Endothelial cell of umbilical vein (primary cell): ENCODE measurements at regions not wholly inside any gene's neighbourhood (a gene's known extent, or its start where the extent isn't known, plus 50 kb on each side); places are given as distances from the start of the nearest gene placed in this dataset.

Experiments used
- BruUV-seq: library from RNA; stranded (reverse); fragments of 400-500 nt; replicated peaks from 2 replicates; lab custom pipeline; 2021; lab: Mats Ljungman, UMichigan
- CTCF ChIA-PET: fragments of 300-600, 350-600 bp; sonication (Branson Sonifier 250); formaldehyde crosslinking; loops from one replicate; lab custom pipeline; 2021; ENCODE audit warnings: antibody characterized with exemption, inconsistent platforms; lab: Charles Lee
- POLR2A ChIA-PET: fragments of 300-600, 350-600 bp; sonication (Branson Sonifier 250); formaldehyde crosslinking; loops from one replicate; lab custom pipeline; 2021; ENCODE audit warnings: antibody characterized with exemption, inconsistent platforms; lab: Charles Lee
- DNase-seq: peaks from one replicate; pipeline ENCODE4 v3.0.0-alpha.2; 2011; ENCODE audit warnings: low read depth, low spot score
- FAIRE-seq: peaks from 2 replicates; lab custom pipeline; 2011; peaks lifted over from hg19 to GRCh38; lab: Jason Lieb, UNC
- H2AFZ ChIP-seq: 2 replicates; pipeline ENCODE4 v1.6.0; 2012; ENCODE audit warnings: low read depth, low read length, control low read depth, inconsistent platforms
- H3K27ac ChIP-seq: 2 replicates; pipeline ENCODE4 v1.5.1; 2011; ENCODE audit warnings: low read depth, mild to moderate bottlenecking, control low read depth, low read length, moderate library complexity; ENCODE audit not compliant: insufficient read depth
- H3K27me3 ChIP-seq, 2 experiments: 2 replicates each; pipeline versions ENCODE4 v1.6.0 to v1.6.1; 2011; ENCODE audit warnings: low read length in 2 of 2, mixed read lengths in 1 of 2; ENCODE audit not compliant: control insufficient read depth in 2 of 2, insufficient read depth in 2 of 2
- H3K36me3 ChIP-seq, 2 experiments: 2 replicates in 1 of 2; 3 replicates in 1 of 2; pipeline ENCODE4 v1.5.1; 2011; ENCODE audit warnings: low read length in 2 of 2, mild to moderate bottlenecking in 1 of 2, moderate library complexity in 1 of 2; ENCODE audit not compliant: control insufficient read depth in 2 of 2, insufficient read depth in 2 of 2; ENCODE audit errors: extremely low read depth in 1 of 2
- H3K4me1 ChIP-seq: 3 replicates; pipeline ENCODE4 v1.5.1; 2011; ENCODE audit warnings: mild to moderate bottlenecking, low read length; ENCODE audit not compliant: control insufficient read depth, insufficient read depth; ENCODE audit errors: extremely low read depth
- H3K4me2 ChIP-seq: 2 replicates; pipeline ENCODE4 v1.6.1; 2011; ENCODE audit warnings: low read length, control low read depth, mixed read lengths; ENCODE audit not compliant: insufficient read depth
- H3K4me3 ChIP-seq, 3 experiments: fragments of 200-600 bp in 1 of 3; sonication (generic), shearing (Covaris generic) in 1 of 3; replicated peaks in 1 of 3; 2 replicates each; pipeline ENCODE4 v1.5.1; 2011 to 2016; ENCODE audit warnings: control low read depth in 3 of 3, low read length in 3 of 3, mild to moderate bottlenecking in 2 of 3, inconsistent platforms in 1 of 3, low read depth in 1 of 3, moderate library complexity in 1 of 3; ENCODE audit not compliant: insufficient read depth in 1 of 3
- H3K79me2 ChIP-seq: 2 replicates; pipeline ENCODE4 v1.6.0; 2012; ENCODE audit warnings: low read length, inconsistent platforms; ENCODE audit not compliant: control insufficient read depth, insufficient read depth
- H3K9ac ChIP-seq: replicated peaks from 2 replicates; pipeline ENCODE3; 2011; ENCODE audit warnings: low read length, control low read depth; ENCODE audit not compliant: insufficient read depth; ENCODE audit errors: extremely low read depth
- H3K9me1 ChIP-seq: replicated peaks from 3 replicates; pipeline ENCODE4 v1.6.0; 2011; ENCODE audit warnings: mild to moderate bottlenecking, low read length; ENCODE audit not compliant: control insufficient read depth, insufficient read depth; ENCODE audit errors: extremely low read depth
- H3K9me3 ChIP-seq: replicated peaks from 2 replicates; pipeline ENCODE4 v1.5.1; 2012; ENCODE audit warnings: low read length, inconsistent platforms; ENCODE audit not compliant: control insufficient read depth, insufficient read depth
- H4K20me1 ChIP-seq: replicated peaks from 2 replicates; pipeline ENCODE3; 2011; ENCODE audit warnings: mild to moderate bottlenecking, low read length; ENCODE audit not compliant: control insufficient read depth, insufficient read depth; ENCODE audit errors: extremely low read depth
- EZH2 ChIP-seq: IDR thresholded peaks from 2 replicates; pipeline ENCODE4 v1.6.1; 2012; ENCODE audit warnings: borderline replicate concordance, low read depth, mild to moderate bottlenecking, moderate library complexity, low read length, inconsistent platforms; ENCODE audit not compliant: severe bottlenecking
- FOS ChIP-seq: IDR thresholded peaks from 2 replicates; pipeline ENCODE4 v1.6.1; 2011; ENCODE audit warnings: mild to moderate bottlenecking, low read length, moderate library complexity, borderline replicate concordance; ENCODE audit not compliant: insufficient read depth
- GATA2 ChIP-seq: IDR thresholded peaks from 2 replicates; pipeline ENCODE4 v1.7.0; 2011; ENCODE audit warnings: low read depth, mild to moderate bottlenecking, moderate library complexity, mixed read lengths, low read length; ENCODE audit not compliant: insufficient read length, insufficient read depth
- JUN ChIP-seq: IDR thresholded peaks from 2 replicates; pipeline ENCODE4 v1.6.1; 2011; ENCODE audit warnings: borderline replicate concordance, low read depth; ENCODE audit not compliant: insufficient read length, insufficient read depth
- MYC ChIP-seq: IDR thresholded peaks from one replicate; pipeline ENCODE4 v1.6.1; 2011; ENCODE audit warnings: mild to moderate bottlenecking, low read depth, low read length
- POLR2A ChIP-seq: IDR thresholded peaks from 2 replicates; pipeline ENCODE4 v1.6.1; 2012; ENCODE audit warnings: low read depth, mild to moderate bottlenecking, control low read depth, low read length
- POLR2AphosphoS5 ChIP-seq: IDR thresholded peaks from 2 replicates; pipeline ENCODE4 v1.6.1; 2012; ENCODE audit warnings: low read depth, mild to moderate bottlenecking, control low read depth, low read length, moderate library complexity; ENCODE audit not compliant: insufficient read depth
- dilution Hi-C: fragments of 300-500 bp; cut with MboI; formaldehyde crosslinking; loops from one replicate; pipeline ENCODE4 v1.15.0; 2019; ENCODE audit warnings: low sequenced_read_pairs; ENCODE audit not compliant: extremely low pct_ligation_motif_present
- intact Hi-C: fragments of 100-400 bp; cut with micrococcal nuclease; formaldehyde crosslinking; loops from one replicate; pipeline ENCODE4 v1.10.0; 2022
- TF ChIP-seq, protein P1 (sequence below): IDR thresholded peaks from 2 replicates; pipeline ENCODE4 v1.6.1; 2011; ENCODE audit not compliant: insufficient read depth, insufficient read length

- no TSS peak for BruUV-seq
- Histone ChIP-seq H3K27ac (no peak overlapping the region), H3K4me1 (no peaks in the 10 kb centered on the region), H3K36me3 (no peaks in the 10 kb centered on the region), H3K79me2 (no peaks in the 10 kb centered on the region), H3K9me1 (no peaks in the 10 kb centered on the region), H3K4me3 (no peak overlapping the region), H2AFZ (no peak overlapping the region), H3K9ac (no peak overlapping the region), H4K20me1 (no peaks in the 10 kb centered on the region), H3K27me3 (no peaks in the 10 kb centered on the region), H3K4me2 (no peak overlapping the region), H3K9me3 (no peaks in the 10 kb centered on the region)
- ChIA-PET CTCF (no interaction called here), POLR2A (no interaction called here)
- TF ChIP-seq GATA2 = no peak
- no peak for TF ChIP-seq FOS
- no peak for TF ChIP-seq JUN
- no peak for TF ChIP-seq MYC
- TF ChIP-seq POLR2AphosphoS5 = no peak
- TF ChIP-seq, protein P1, sequence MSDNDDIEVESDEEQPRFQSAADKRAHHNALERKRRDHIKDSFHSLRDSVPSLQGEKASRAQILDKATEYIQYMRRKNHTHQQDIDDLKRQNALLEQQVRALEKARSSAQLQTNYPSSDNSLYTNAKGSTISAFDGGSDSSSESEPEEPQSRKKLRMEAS = no peak
- TF ChIP-seq POLR2A = no peak
- TF ChIP-seq EZH2 = no peak
- DNase-seq (no peak), FAIRE-seq (no peak)
- dilution Hi-C loops = no loop called here
- intact Hi-C loops = no loop called here
Measured at GRCh38 chr13:83958531-83958930, 76.3 kb upstream of the SLITRK1 start.

DNA sequence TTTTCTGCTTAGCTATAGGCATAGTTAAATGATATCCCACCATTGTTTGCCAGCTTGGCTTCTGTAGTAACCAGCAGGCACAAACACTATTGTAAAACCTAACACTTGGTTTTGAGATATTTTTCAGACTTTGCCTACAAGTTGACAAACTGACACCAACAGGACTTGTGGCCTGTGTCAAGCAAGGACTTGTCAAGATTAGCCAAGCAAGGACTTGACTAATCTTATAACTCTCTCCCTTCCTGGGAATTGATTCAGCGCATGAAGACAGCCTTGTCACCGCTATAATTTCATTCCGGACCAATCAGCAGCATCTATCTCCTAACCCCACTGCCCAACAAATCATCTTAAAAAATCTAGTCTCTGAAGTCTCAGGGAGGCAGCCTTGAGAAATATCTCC is 72.7 kb upstream of the SLITRK1 start:
- no peak for TF ChIP-seq GATA2
- no peak for TF ChIP-seq POLR2AphosphoS5
- no peak for TF ChIP-seq EZH2
- TF ChIP-seq FOS = no peak
- no peak for DNase-seq
- Histone ChIP-seq H3K27me3 (no peaks in the 10 kb centered on the region), H3K9ac (no peak overlapping the region), H2AFZ (no peak overlapping the region), H3K4me3 (no peak overlapping the region), H3K79me2 (no peaks in the 10 kb centered on the region), H3K36me3 (no peaks in the 10 kb centered on the region), H3K9me3 (peaks cover 2% of the 10 kb centered on the region), H3K9me1 (no peaks in the 10 kb centered on the region), H3K27ac (no peak overlapping the region), H3K4me2 (no peak overlapping the region), H3K4me1 (no peaks in the 10 kb centered on the region), H4K20me1 (no peaks in the 10 kb centered on the region)
- no peak for FAIRE-seq
- dilution Hi-C loops (no loop called here), intact Hi-C loops (no loop called here)
- POLR2A ChIA-PET = no interaction called here
- CTCF ChIA-PET = no interaction called here
- no TSS peak for BruUV-seq
